CD4-positive, alpha-beta T cell (primary cell): ENCODE measurements at regions not wholly inside any gene's neighbourhood (a gene's known extent, or its start where the extent isn't known, plus 50 kb on each side); places are given as distances from the start of the nearest gene placed in this dataset.

Experiments used
- ATAC-seq: fragments of 200-7000 bp; cut with Tn5 transposase; one replicate; pipeline ENCODE4 v1.10.0; 2022; ENCODE audit warnings: mild to moderate bottlenecking; ENCODE audit not compliant: poor library complexity
- CTCF ChIA-PET: fragments of 350-600 bp; sonication (Branson Sonifier 250); formaldehyde crosslinking; loops from one replicate; lab custom pipeline; 2021; ENCODE audit warnings: antibody characterized with exemption, inconsistent platforms; lab: Charles Lee
- POLR2A ChIA-PET: fragments of 350-600 bp; sonication (Branson Sonifier 250); formaldehyde crosslinking; loops from one replicate; lab custom pipeline; 2021; ENCODE audit warnings: antibody characterized with exemption, inconsistent platforms; lab: Charles Lee
- DNase-seq, 14 experiments: peaks; one replicate each; pipeline ENCODE4 v3.0.0-alpha.2; 2013 to 2020; ENCODE audit warnings: mixed read lengths in 2 of 14
- H3K27ac ChIP-seq, 2 donors: one replicate each; pipeline versions ENCODE4 v1.5.1 to v1.7.0; 2013; ENCODE audit warnings: low read length in 2 of 2, low read depth in 1 of 2, mild to moderate bottlenecking in 1 of 2
- H3K27me3 ChIP-seq, 2 experiments: 1 replicate in 1 of 2; 2 replicates in 1 of 2; pipeline versions ENCODE4 v1.6.1 to v1.7.0; 2013; ENCODE audit warnings: low read length in 2 of 2, control low read depth in 1 of 2, mild to moderate bottlenecking in 1 of 2, moderate library complexity in 1 of 2; ENCODE audit not compliant: insufficient read depth in 2 of 2, control insufficient read depth in 1 of 2
- H3K36me3 ChIP-seq: one replicate; pipeline ENCODE4 v1.6.1; 2013; ENCODE audit warnings: low read length, control low read depth; ENCODE audit not compliant: insufficient read depth
- H3K4me1 ChIP-seq: one replicate; pipeline ENCODE4 v1.6.1; 2013; ENCODE audit warnings: low read length, control low read depth; ENCODE audit not compliant: insufficient read depth
- H3K4me3 ChIP-seq: one replicate; pipeline ENCODE4 v1.5.1; 2013; ENCODE audit warnings: mild to moderate bottlenecking, low read length, moderate library complexity
- H3K9me3 ChIP-seq, 2 experiments: 1 replicate in 1 of 2; 2 replicates in 1 of 2; pipeline versions ENCODE4 v1.6.1 to v1.7.0; 2013; ENCODE audit warnings: low read length in 2 of 2, mild to moderate bottlenecking in 2 of 2, control low read depth in 1 of 2, moderate library complexity in 1 of 2; ENCODE audit not compliant: control insufficient read depth in 1 of 2, insufficient read depth in 1 of 2
- H3K27ac Mint-ChIP-seq: one replicate; pipeline ENCODE4 v1.8.0; 2020; ENCODE audit warnings: mixed read lengths
- H3K27me3 Mint-ChIP-seq: one replicate; pipeline ENCODE4 v1.8.0; 2021; ENCODE audit warnings: mixed read lengths
- H3K36me3 Mint-ChIP-seq: one replicate; pipeline ENCODE4 v1.8.0; 2021; ENCODE audit warnings: low read depth, mixed read lengths
- H3K4me1 Mint-ChIP-seq: one replicate; pipeline ENCODE4 v1.8.0; 2021; ENCODE audit warnings: low read depth, mixed read lengths
- H3K4me3 Mint-ChIP-seq: one replicate; pipeline ENCODE4 v1.8.0; 2020; ENCODE audit warnings: mild to moderate bottlenecking, mixed read lengths
- H3K9me3 Mint-ChIP-seq: one replicate; pipeline ENCODE4 v1.8.0; 2020; ENCODE audit warnings: mixed read lengths
- CTCF ChIP-seq: fragments of 200-600 bp; IDR thresholded peaks from one replicate; pipeline ENCODE4 v1.8.0; 2022; ENCODE audit warnings: antibody characterized with exemption, mild to moderate bottlenecking
- intact Hi-C, 2 experiments: fragments of 100-400 bp; cut with DNase I in 1 of 2; cut with micrococcal nuclease in 1 of 2; formaldehyde crosslinking; loops; one replicate each; pipeline versions ENCODE4 v1.15.1 to v1.9.0; 2023 to 2025; cut with DNase I, micrococcal nuclease

GRCh38 chr5:118208031-118208453, 780.3 kb downstream of the DTWD2 start:
- peaks cover 8% of the 10 kb centered on the region for H3K9me3 Mint-ChIP-seq
- H3K27me3 Mint-ChIP-seq, result no peaks in the 10 kb centered on the region
- no peak overlapping the region for H3K4me3 Mint-ChIP-seq
- Histone ChIP-seq H3K36me3 (no peaks in the 10 kb centered on the region), H3K27me3 (no peaks in the 10 kb centered on the region), H3K9me3 (peaks cover 9 to 26% of the 10 kb centered on the region in 2 experiments), H3K4me1 (no peaks in the 10 kb centered on the region), H3K4me3 (no peak overlapping the region), H3K27ac (no peak overlapping the region)
- intact Hi-C loops, result no loop called here
- H3K36me3 Mint-ChIP-seq, result no peaks in the 10 kb centered on the region
- TF ChIP-seq CTCF, result no peak
- H3K27ac Mint-ChIP-seq, result no peak overlapping the region
- ATAC-seq (no peak), DNase-seq (peak in 1 of 14 experiments; percentile 3)
- POLR2A ChIA-PET, result no interaction called here
- H3K4me1 Mint-ChIP-seq, result no peaks in the 10 kb centered on the region
- CTCF ChIA-PET, result no interaction called here

GRCh38 chr5:118199801-118200200, 788.5 kb downstream of the DTWD2 start:
- intact Hi-C loops, result no loop called here
- CTCF ChIA-PET, result no interaction called here
- Mint-ChIP-seq H3K4me3 (no peak overlapping the region), H3K27ac (no peak overlapping the region), H3K36me3 (no peaks in the 10 kb centered on the region), H3K4me1 (no peaks in the 10 kb centered on the region), H3K9me3 (peaks cover 5% of the 10 kb centered on the region), H3K27me3 (no peaks in the 10 kb centered on the region)
- DNase-seq (no peak), ATAC-seq (no peak)
- TF ChIP-seq CTCF, result no peak
- Histone ChIP-seq H3K4me1 (no peaks in the 10 kb centered on the region), H3K9me3 (peaks cover 0 to 4% of the 10 kb centered on the region in 2 experiments), H3K27me3 (no peaks in the 10 kb centered on the region), H3K27ac (no peak overlapping the region), H3K4me3 (no peak overlapping the region), H3K36me3 (no peaks in the 10 kb centered on the region)
- POLR2A ChIA-PET, result no interaction called here

GRCh38 chr5:118196229-118196628, 792.1 kb downstream of the DTWD2 start:
- ChIA-PET CTCF (interaction anchor here (0.6 to 1.3 kb wide), 2 partner anchors 13 to 27 kb away, joined by 3 to 4 read pairs; no protein-coding TSS in a partner anchor), POLR2A (no interaction called here)
- Mint-ChIP-seq H3K9me3 (peaks cover 9% of the 10 kb centered on the region), H3K36me3 (no peaks in the 10 kb centered on the region), H3K4me1 (no peaks in the 10 kb centered on the region), H3K27me3 (no peaks in the 10 kb centered on the region), H3K27ac (no peak overlapping the region), H3K4me3 (no peak overlapping the region)
- Histone ChIP-seq H3K36me3 (no peaks in the 10 kb centered on the region), H3K9me3 (no peaks in the 10 kb centered on the region), H3K27me3 (no peaks in the 10 kb centered on the region), H3K4me3 (no peak overlapping the region), H3K27ac (no peak overlapping the region), H3K4me1 (no peaks in the 10 kb centered on the region)
- DNase-seq (no peak), ATAC-seq (no peak)
- TF ChIP-seq CTCF, result no peak
- intact Hi-C loops, result no loop called here
